NCI-H2081 (cell line): ENCODE measurements at regions not wholly inside any gene's neighbourhood (a gene's known extent, or its start where the extent isn't known, plus 50 kb on each side); places are given as distances from the start of the nearest gene placed in this dataset.
A peak's percentile ranks its signal among the peaks of the same experiment; 100 is the strongest.
"Not testable (repeated sequence)": the region's sequence is repeated elsewhere in the genome, so short reads cannot be mapped to it uniquely, and the experiment has no call there.

ENCODE experiments used
- DNase-seq, 2 experiments: peaks; one replicate each; lab custom pipeline; 2025; lab: John Stamatoyannopoulos, UW

GRCh38 chr6:15956205-15957106 lies 172.4 kb upstream of the MYLIP start:
- no peak for DNase-seq

GRCh38 chr6:15955484-15955883 lies 173.4 kb upstream of the MYLIP start:
- DNase-seq = no peak

- no peak for DNase-seq
Measured at GRCh38 chr6:15953152-15953880, 175.6 kb upstream of the MYLIP start.

- no peak for DNase-seq
Measured at GRCh38 chr6:15952231-15953151, 176.4 kb upstream of the MYLIP start.

- no peak for DNase-seq
Measured at GRCh38 chr6:15950962-15951569, 177.8 kb upstream of the MYLIP start.

GRCh38 chr6:15949982-15950381 lies 178.9 kb upstream of the MYLIP start:
- DNase-seq = peak in 1 of 2 experiments; percentile 26

GRCh38 chr6:15948930-15949900 lies 179.7 kb upstream of the MYLIP start:
- peak; percentile 70 to 91 for DNase-seq

GRCh38 chr6:15947923-15948322 lies 181.0 kb upstream of the MYLIP start:
- no peak for DNase-seq

GRCh38 chr6:15947436-15947835 lies 181.4 kb upstream of the MYLIP start:
- DNase-seq = no peak

- DNase-seq = no peak
Measured at GRCh38 chr6:15946701-15947385, 182.0 kb upstream of the MYLIP start.

- DNase-seq = no peak
Measured at GRCh38 chr6:15945593-15946159, 183.2 kb upstream of the MYLIP start.

GRCh38 chr6:15943423-15943822 lies 185.5 kb upstream of the MYLIP start:
- no peak for DNase-seq

GRCh38 chr6:15941168-15941567 lies 187.7 kb upstream of the MYLIP start:
- no peak for DNase-seq

- no peak for DNase-seq
Measured at GRCh38 chr6:15938107-15938506, 190.8 kb upstream of the MYLIP start.

GRCh38 chr6:15937602-15938001 lies 191.3 kb upstream of the MYLIP start:
- DNase-seq = no peak

- DNase-seq = no peak
Measured at GRCh38 chr6:15936503-15936902, 192.4 kb upstream of the MYLIP start.

GRCh38 chr6:15935661-15936060 lies 193.2 kb upstream of the MYLIP start:
- no peak for DNase-seq

GRCh38 chr6:15931697-15932096 lies 197.2 kb upstream of the MYLIP start:
- not testable (repeated sequence) for DNase-seq

GRCh38 chr6:15930207-15930606 lies 198.7 kb upstream of the MYLIP start:
- no peak for DNase-seq

GRCh38 chr6:15929685-15930084 lies 199.2 kb upstream of the MYLIP start:
- no peak for DNase-seq
